H9 (cell line): ENCODE measurements at regions not wholly inside any gene's neighbourhood (a gene's known extent, or its start where the extent isn't known, plus 50 kb on each side); places are given as distances from the start of the nearest gene placed in this dataset.

Source experiments
- DNase-seq: peaks from one replicate; pipeline ENCODE4 v3.0.0-alpha.2; 2017
- H2AFZ ChIP-seq: one replicate; pipeline ENCODE4 v1.6.1; 2013; ENCODE audit warnings: mild to moderate bottlenecking, low read length, control low read depth, moderate library complexity
- H2AK5ac ChIP-seq: 2 replicates; pipeline ENCODE4 v1.6.1; 2013; ENCODE audit warnings: low read length, control low read depth, mixed read lengths; ENCODE audit not compliant: insufficient read length
- H2BK120ac ChIP-seq: one replicate; pipeline ENCODE4 v1.6.1; 2013; ENCODE audit warnings: low read depth, mild to moderate bottlenecking, low read length, control low read depth, inconsistent platforms; ENCODE audit not compliant: poor library complexity, severe bottlenecking
- H2BK12ac ChIP-seq: 2 replicates; pipeline ENCODE4 v1.6.1; 2013; ENCODE audit warnings: low read length, control low read depth, mixed read lengths, low read depth; ENCODE audit not compliant: insufficient read length
- H2BK15ac ChIP-seq: 2 replicates; pipeline ENCODE4 v1.6.1; 2013; ENCODE audit warnings: low read depth, low read length, control low read depth
- H2BK20ac ChIP-seq: one replicate; pipeline ENCODE4 v1.6.1; 2013; ENCODE audit warnings: low read depth, mild to moderate bottlenecking, low read length, control low read depth, inconsistent platforms; ENCODE audit not compliant: poor library complexity, severe bottlenecking
- H2BK5ac ChIP-seq: 2 replicates; pipeline ENCODE4 v1.6.1; 2013; ENCODE audit warnings: low read length, control low read depth, mixed read lengths; ENCODE audit not compliant: insufficient read length
- H3K14ac ChIP-seq: 2 replicates; pipeline ENCODE4 v1.6.1; 2013; ENCODE audit warnings: low read length, control low read depth; ENCODE audit not compliant: insufficient read depth
- H3K18ac ChIP-seq: 2 replicates; pipeline ENCODE4 v1.6.1; 2013; ENCODE audit warnings: low read depth, mild to moderate bottlenecking, mixed read lengths, low read length, control low read depth; ENCODE audit not compliant: insufficient read length
- H3K23ac ChIP-seq: 2 replicates; pipeline ENCODE4 v1.6.1; 2013; ENCODE audit warnings: low read length, control low read depth, mixed read lengths, low read depth; ENCODE audit not compliant: insufficient read length
- H3K23me2 ChIP-seq: 2 replicates; pipeline ENCODE4 v1.6.1; 2013; ENCODE audit warnings: low read depth, mild to moderate bottlenecking, mixed read lengths, low read length, control low read depth; ENCODE audit not compliant: insufficient read length, poor library complexity, severe bottlenecking
- H3K27ac ChIP-seq: 2 replicates; pipeline ENCODE4 v1.5.1; 2013; ENCODE audit warnings: low read length, control low read depth, mixed read lengths, low read depth; ENCODE audit not compliant: insufficient read length
- H3K27me3 ChIP-seq: 2 replicates; pipeline ENCODE4 v1.6.1; 2013; ENCODE audit warnings: low read length, control low read depth, inconsistent platforms; ENCODE audit not compliant: insufficient read depth
- H3K4ac ChIP-seq: 2 replicates; pipeline ENCODE4 v1.6.1; 2013; ENCODE audit warnings: low read depth, mild to moderate bottlenecking, control low read depth, inconsistent platforms, low read length, moderate library complexity
- H3K4me1 ChIP-seq: 2 replicates; pipeline ENCODE4 v1.6.1; 2013; ENCODE audit warnings: low read length, control low read depth, inconsistent platforms; ENCODE audit not compliant: insufficient read depth
- H3K4me2 ChIP-seq: 2 replicates; pipeline ENCODE4 v1.6.1; 2013; ENCODE audit warnings: low read length, control low read depth, mixed read lengths; ENCODE audit not compliant: insufficient read length, insufficient read depth
- H3K56ac ChIP-seq: 2 replicates; pipeline ENCODE4 v1.6.1; 2013; ENCODE audit warnings: low read depth, mild to moderate bottlenecking, mixed read lengths, low read length, control low read depth; ENCODE audit not compliant: insufficient read length
- H3K79me1 ChIP-seq: 2 replicates; pipeline ENCODE4 v1.6.1; 2013; ENCODE audit warnings: low read depth, mild to moderate bottlenecking, moderate library complexity, low read length, control low read depth, inconsistent platforms; ENCODE audit not compliant: insufficient read depth, poor library complexity, severe bottlenecking
- H3K79me2 ChIP-seq: 2 replicates; pipeline ENCODE4 v1.6.1; 2013; ENCODE audit warnings: low read length, control low read depth, inconsistent platforms; ENCODE audit not compliant: insufficient read depth
- H3K9ac ChIP-seq: 2 replicates; pipeline ENCODE4 v1.6.1; 2013; ENCODE audit warnings: low read length, control low read depth, mixed read lengths; ENCODE audit not compliant: insufficient read length; ENCODE audit errors: extremely low read depth
- H3K9me3 ChIP-seq: one replicate; pipeline ENCODE4 v1.6.1; 2013; ENCODE audit warnings: low read depth, low read length, inconsistent platforms; ENCODE audit not compliant: control insufficient read depth
- H3T11ph ChIP-seq: one replicate; pipeline ENCODE4 v1.6.1; 2013; ENCODE audit warnings: mild to moderate bottlenecking, low read length, control low read depth, inconsistent platforms
- H4K20me1 ChIP-seq: one replicate; pipeline ENCODE4 v1.6.1; 2013; ENCODE audit not compliant: control insufficient read depth, insufficient read length, insufficient read depth
- H4K5ac ChIP-seq: 2 replicates; pipeline ENCODE4 v1.6.1; 2013; ENCODE audit warnings: low read depth, mild to moderate bottlenecking, mixed read lengths, low read length, control low read depth; ENCODE audit not compliant: insufficient read length
- H4K8ac ChIP-seq: replicated peaks from 2 replicates; pipeline ENCODE4 v1.6.1; 2013; ENCODE audit warnings: low read length, control low read depth, mixed read lengths, low read depth; ENCODE audit not compliant: insufficient read length
- H4K91ac ChIP-seq: 2 replicates; pipeline ENCODE4 v1.6.1; 2013; ENCODE audit warnings: low read depth, mild to moderate bottlenecking, moderate library complexity, mixed read lengths, low read length, control low read depth; ENCODE audit not compliant: insufficient read length
- H3K27ac Mint-ChIP-seq, 3 experiments: 2 replicates in 2 of 3; 3 replicates in 1 of 3; pipeline ENCODE4 v1.8.0; 2020 to 2021; ENCODE audit warnings: mixed read lengths in 3 of 3, mild to moderate bottlenecking in 1 of 3, moderate library complexity in 1 of 3
- H3K27me3 Mint-ChIP-seq: 2 replicates; pipeline ENCODE4 v1.8.0; 2021; ENCODE audit warnings: low read depth, mild to moderate bottlenecking, moderate library complexity, mixed read lengths
- H3K36me3 Mint-ChIP-seq, 3 experiments: 2 replicates in 2 of 3; 3 replicates in 1 of 3; pipeline ENCODE4 v1.8.0; 2020 to 2021; ENCODE audit warnings: low read depth in 3 of 3, mixed read lengths in 3 of 3; ENCODE audit not compliant: insufficient read depth in 1 of 3
- H3K4me1 Mint-ChIP-seq, 2 experiments: 2 replicates each; pipeline ENCODE4 v1.8.0; 2020; ENCODE audit warnings: mixed read lengths in 2 of 2
- H3K4me3 Mint-ChIP-seq, 2 experiments: 2 replicates in 1 of 2; 3 replicates in 1 of 2; pipeline ENCODE4 v1.8.0; 2020 to 2021; ENCODE audit warnings: mild to moderate bottlenecking in 2 of 2, mixed read lengths in 2 of 2, moderate library complexity in 1 of 2
- H3K9me3 Mint-ChIP-seq, 2 experiments: 2 replicates in 1 of 2; 3 replicates in 1 of 2; pipeline ENCODE4 v1.8.0; 2020; ENCODE audit warnings: mild to moderate bottlenecking in 2 of 2, mixed read lengths in 2 of 2, moderate library complexity in 1 of 2
- WGBS: extraction: QIAGEN DNeasy Blood & Tissue Kit; methylation state at CpG from one replicate; pipeline ENCODE4 v1.1.7; 2013; ENCODE audit warnings: missing lambda C conversion rate, low lambda C conversion rate, mixed read lengths; ENCODE audit not compliant: insufficient read length; ENCODE audit errors: extremely low coverage; 5-methylcytosine and 5-hydroxymethylcytosine counted together
- TF ChIP-seq, protein P1 (sequence below): fragments of 200-600 bp; sonication (generic); conservative IDR thresholded peaks from 3 replicates; pipeline ENCODE4 v1.8.0; 2021; ENCODE audit warnings: antibody characterized with exemption, mild to moderate bottlenecking

DNA sequence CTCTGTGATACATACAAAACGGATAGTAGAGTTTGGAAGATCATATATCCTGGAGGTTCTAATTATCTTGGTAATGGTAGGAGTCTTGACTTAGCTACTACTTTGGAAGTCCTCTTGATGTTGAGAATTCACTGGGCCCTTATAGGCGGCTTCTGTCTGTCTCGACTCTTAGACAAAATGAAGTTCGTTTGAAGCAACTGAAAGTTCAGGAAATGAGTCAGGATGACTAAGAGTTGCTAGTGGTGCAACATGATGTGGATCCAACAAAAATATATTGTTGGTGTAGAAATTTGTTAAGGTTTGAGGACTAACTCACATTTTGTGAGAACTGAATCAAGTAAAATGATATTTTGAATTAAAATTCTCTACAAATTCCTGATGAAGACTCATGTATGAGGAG lies 272.7 kb downstream of the AEBP2 start:
- Histone ChIP-seq H3K9ac (no peak overlapping the region), H3K79me2 (no peaks in the 10 kb centered on the region), H4K8ac (no peak overlapping the region), H3K27me3 (no peaks in the 10 kb centered on the region), H3K14ac (no peak overlapping the region), H2BK12ac (no peak overlapping the region), H4K91ac (no peak overlapping the region), H3K4me1 (no peaks in the 10 kb centered on the region), H3K27ac (no peak overlapping the region), H3K18ac (no peak overlapping the region), H2BK5ac (no peak overlapping the region), H3K4me2 (no peak overlapping the region), H3K23me2 (no peaks in the 10 kb centered on the region), H3T11ph (no peak overlapping the region), H2BK120ac (no peak overlapping the region), H2BK20ac (no peak overlapping the region), H4K20me1 (no peaks in the 10 kb centered on the region), H2BK15ac (no peak overlapping the region), H3K23ac (no peak overlapping the region), H2AK5ac (no peak overlapping the region), H3K4ac (no peak overlapping the region), H3K56ac (no peak overlapping the region), H2AFZ (no peak overlapping the region), H3K9me3 (no peaks in the 10 kb centered on the region), H3K79me1 (no peaks in the 10 kb centered on the region), H4K5ac (no peak overlapping the region)
- Mint-ChIP-seq H3K27ac (no peak overlapping the region), H3K4me3 (no peak overlapping the region), H3K4me1 (peaks cover 0 to 3% of the 10 kb centered on the region in 2 experiments; a peak in 1 of 4 replicates), H3K36me3 (peaks cover 0 to 4% (median 2%) of the 10 kb centered on the region in 3 experiments; a peak in 2 of 7 replicates), H3K27me3 (no peaks in the 10 kb centered on the region), H3K9me3 (peaks cover 13 to 17% of the 10 kb centered on the region in 2 experiments; a peak in 3 of 5 replicates)
- TF ChIP-seq, protein P1, sequence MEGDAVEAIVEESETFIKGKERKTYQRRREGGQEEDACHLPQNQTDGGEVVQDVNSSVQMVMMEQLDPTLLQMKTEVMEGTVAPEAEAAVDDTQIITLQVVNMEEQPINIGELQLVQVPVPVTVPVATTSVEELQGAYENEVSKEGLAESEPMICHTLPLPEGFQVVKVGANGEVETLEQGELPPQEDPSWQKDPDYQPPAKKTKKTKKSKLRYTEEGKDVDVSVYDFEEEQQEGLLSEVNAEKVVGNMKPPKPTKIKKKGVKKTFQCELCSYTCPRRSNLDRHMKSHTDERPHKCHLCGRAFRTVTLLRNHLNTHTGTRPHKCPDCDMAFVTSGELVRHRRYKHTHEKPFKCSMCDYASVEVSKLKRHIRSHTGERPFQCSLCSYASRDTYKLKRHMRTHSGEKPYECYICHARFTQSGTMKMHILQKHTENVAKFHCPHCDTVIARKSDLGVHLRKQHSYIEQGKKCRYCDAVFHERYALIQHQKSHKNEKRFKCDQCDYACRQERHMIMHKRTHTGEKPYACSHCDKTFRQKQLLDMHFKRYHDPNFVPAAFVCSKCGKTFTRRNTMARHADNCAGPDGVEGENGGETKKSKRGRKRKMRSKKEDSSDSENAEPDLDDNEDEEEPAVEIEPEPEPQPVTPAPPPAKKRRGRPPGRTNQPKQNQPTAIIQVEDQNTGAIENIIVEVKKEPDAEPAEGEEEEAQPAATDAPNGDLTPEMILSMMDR = no peak
- DNase-seq = no peak
- no CpG with 5 or more reads among the region's 4 CpGs for WGBS
